ENCODE measurements at regions not wholly inside any gene's neighbourhood (a gene's known extent, or its start where the extent isn't known, plus 50 kb on each side); places are given as distances from the start of the nearest gene placed in this dataset.

DNA sequence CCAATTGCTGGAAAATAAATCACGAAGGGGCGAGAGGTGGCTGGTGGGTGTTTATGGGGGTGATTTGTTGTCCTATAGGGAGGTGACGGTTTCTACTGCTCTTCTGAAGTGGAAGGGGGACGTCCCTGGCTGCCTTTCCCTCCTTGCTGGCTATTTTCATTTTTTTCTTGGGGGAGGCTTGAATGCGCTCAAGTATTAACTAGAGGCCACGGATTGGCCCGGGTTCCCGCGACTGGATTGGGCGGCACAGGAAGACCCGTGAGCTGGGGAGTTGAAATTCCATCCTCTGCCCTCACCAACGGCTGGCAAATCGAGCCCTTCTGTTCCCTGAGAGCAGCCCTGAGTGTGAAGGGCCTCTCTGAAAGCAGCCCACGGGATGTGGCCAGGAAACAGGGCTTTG, 176.5 kb upstream of the SPRED2 start:
- TF ChIP-seq POLR2A (IDR thresholded peaks at IDR 0.05) = no peak
- TF ChIP-seq, protein P1, sequence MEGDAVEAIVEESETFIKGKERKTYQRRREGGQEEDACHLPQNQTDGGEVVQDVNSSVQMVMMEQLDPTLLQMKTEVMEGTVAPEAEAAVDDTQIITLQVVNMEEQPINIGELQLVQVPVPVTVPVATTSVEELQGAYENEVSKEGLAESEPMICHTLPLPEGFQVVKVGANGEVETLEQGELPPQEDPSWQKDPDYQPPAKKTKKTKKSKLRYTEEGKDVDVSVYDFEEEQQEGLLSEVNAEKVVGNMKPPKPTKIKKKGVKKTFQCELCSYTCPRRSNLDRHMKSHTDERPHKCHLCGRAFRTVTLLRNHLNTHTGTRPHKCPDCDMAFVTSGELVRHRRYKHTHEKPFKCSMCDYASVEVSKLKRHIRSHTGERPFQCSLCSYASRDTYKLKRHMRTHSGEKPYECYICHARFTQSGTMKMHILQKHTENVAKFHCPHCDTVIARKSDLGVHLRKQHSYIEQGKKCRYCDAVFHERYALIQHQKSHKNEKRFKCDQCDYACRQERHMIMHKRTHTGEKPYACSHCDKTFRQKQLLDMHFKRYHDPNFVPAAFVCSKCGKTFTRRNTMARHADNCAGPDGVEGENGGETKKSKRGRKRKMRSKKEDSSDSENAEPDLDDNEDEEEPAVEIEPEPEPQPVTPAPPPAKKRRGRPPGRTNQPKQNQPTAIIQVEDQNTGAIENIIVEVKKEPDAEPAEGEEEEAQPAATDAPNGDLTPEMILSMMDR (IDR thresholded peaks at IDR 0.05) = no peak
- no peak overlapping the region for H3K27ac ChIP-seq
- H3K27me3 ChIP-seq = no peaks in the 10 kb centered on the region
- H3K9me3 ChIP-seq = no peaks in the 10 kb centered on the region
- DNase-seq = no peak
- no peaks in the 10 kb centered on the region for H3K4me1 ChIP-seq
- H3K4me3 ChIP-seq = no peak overlapping the region
- H3K36me3 ChIP-seq = no peaks in the 10 kb centered on the region

DNA sequence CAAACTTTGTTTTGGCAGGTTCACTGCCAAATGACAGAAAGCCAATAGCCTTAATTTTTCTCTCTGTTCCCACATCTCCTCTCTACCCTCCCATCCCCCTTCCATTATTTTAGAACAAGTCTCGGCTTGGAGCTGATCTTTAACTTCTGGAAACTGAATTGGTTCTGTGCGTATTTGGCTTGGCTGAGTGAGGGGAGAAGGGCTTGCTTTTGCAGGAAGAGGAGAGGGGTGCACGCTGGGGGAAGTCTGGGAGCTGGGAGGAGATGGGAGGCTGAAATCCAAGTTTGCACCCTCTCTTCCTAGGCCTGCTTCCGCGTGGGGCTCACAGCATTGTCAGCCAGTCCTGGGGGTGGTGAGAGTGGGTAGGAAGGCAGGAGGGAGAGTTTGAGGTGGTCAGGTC, 176.1 kb upstream of the SPRED2 start:
- Histone ChIP-seq H3K9me3 (no peaks in the 10 kb centered on the region), H3K4me3 (no peak overlapping the region), H3K27ac (no peak overlapping the region), H3K4me1 (no peaks in the 10 kb centered on the region), H3K27me3 (no peaks in the 10 kb centered on the region), H3K36me3 (no peaks in the 10 kb centered on the region)
- no peak for TF ChIP-seq POLR2A (IDR thresholded peaks at IDR 0.05)
- TF ChIP-seq, protein P1 (IDR thresholded peaks at IDR 0.05) = no peak
- no peak for DNase-seq

DNA sequence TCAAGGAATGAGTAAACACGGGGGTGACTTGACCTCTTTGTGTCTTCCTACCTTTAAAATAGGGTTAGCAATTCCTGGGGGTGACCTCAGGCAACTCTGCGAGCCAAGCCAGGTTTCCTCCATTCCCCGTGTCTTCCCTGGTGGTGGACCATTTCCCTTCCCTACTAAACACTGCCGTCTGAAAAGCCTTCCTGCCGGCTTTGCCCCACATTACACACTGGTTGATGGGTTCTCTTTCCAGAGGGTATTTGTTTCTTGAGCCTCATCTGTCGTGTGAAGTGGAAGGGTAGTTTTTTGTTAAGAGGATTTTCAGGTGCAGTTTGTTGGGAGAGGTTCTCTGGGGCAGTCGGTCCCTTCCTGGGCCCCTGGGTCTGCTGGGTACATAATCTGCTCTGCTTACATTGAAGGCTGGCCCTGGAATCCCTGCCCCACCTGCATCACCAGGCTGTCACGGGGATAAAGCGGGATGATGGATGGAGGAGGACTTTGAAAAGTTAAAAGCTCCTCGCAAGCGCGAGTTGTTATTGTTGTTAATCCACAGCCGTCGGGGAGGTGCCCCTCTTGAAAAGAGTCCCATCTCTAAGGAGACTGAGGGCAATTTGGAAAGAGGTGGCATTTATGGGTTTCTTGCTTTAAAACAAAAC, 175.4 kb upstream of the SPRED2 start:
- no peaks in the 10 kb centered on the region for H3K36me3 ChIP-seq
- no peak overlapping the region for H3K4me3 ChIP-seq
- no peaks in the 10 kb centered on the region for H3K4me1 ChIP-seq
- DNase-seq = no peak
- TF ChIP-seq, protein P1 (IDR thresholded peaks at IDR 0.05) = no peak
- no peak for TF ChIP-seq POLR2A (IDR thresholded peaks at IDR 0.05)
- H3K27ac ChIP-seq = no peak overlapping the region
- no peaks in the 10 kb centered on the region for H3K9me3 ChIP-seq
- no peaks in the 10 kb centered on the region for H3K27me3 ChIP-seq

DNA sequence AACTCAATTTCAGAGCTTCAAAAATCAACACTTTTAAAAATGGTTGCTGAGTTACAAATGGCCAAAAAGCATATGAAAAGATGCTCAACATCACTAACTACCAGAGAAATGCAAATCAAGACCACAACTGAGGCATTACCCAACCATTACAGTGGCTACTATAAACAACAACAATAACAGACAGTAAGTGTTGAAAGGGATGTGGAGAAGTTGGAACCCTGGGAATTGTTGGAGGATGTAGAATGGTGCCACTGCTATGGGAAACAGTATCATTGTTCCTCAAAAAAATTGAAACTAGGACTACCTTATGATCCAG, 173.3 kb upstream of the SPRED2 start:
- Histone ChIP-seq H3K36me3 (no peaks in the 10 kb centered on the region), H3K9me3 (no peaks in the 10 kb centered on the region), H3K4me1 (no peaks in the 10 kb centered on the region), H3K27ac (peak overlapping the region in 1 of 4 donors; percentile 42), H3K27me3 (no peaks in the 10 kb centered on the region), H3K4me3 (no peak overlapping the region)
- TF ChIP-seq, protein P1 (IDR thresholded peaks at IDR 0.05) = no peak
- TF ChIP-seq POLR2A (IDR thresholded peaks at IDR 0.05) = no peak
- DNase-seq = no peak

DNA sequence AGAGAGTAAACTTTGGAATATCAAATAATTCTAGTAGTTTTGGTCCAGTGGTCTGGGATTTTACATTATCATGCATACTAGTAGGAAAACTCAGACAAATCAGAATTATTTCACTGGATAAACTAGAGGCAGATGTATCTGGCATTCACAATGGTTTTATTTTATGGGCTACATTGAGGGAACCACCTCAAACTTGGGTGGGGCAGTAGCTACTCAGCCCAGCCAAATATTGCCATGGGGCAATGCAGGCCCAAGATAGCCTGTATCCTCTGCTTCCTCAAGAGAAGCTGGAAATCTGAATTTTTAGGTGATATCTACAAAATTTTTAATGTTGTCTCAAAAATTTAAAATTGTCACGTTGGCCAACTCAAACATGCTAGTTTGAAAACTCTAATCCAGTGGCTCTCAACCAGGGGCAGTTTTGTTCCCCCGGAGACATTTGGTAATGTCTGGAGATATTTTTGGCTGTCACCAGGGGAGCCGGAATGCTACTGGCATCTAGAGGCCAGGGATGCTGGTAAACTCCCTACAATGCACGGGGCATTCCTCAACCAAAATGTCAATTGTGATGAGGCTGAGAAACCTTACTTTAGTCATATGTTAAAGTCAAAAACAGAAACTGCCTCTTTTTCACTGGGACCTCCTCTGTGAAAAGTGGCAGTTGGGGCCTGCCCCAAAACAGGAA, 172.8 kb upstream of the SPRED2 start:
- Histone ChIP-seq H3K27me3 (no peaks in the 10 kb centered on the region), H3K4me3 (no peak overlapping the region), H3K9me3 (no peaks in the 10 kb centered on the region), H3K36me3 (no peaks in the 10 kb centered on the region), H3K27ac (no peak overlapping the region), H3K4me1 (no peaks in the 10 kb centered on the region)
- DNase-seq = no peak
- no peak for TF ChIP-seq POLR2A (IDR thresholded peaks at IDR 0.05)
- TF ChIP-seq, protein P1 (IDR thresholded peaks at IDR 0.05) = no peak

Data from Peyer's patch (tissue), 4 donors.